NCI-H526 (cell line): ENCODE measurements at regions not wholly inside any gene's neighbourhood (a gene's known extent, or its start where the extent isn't known, plus 50 kb on each side); places are given as distances from the start of the nearest gene placed in this dataset.
A peak's percentile ranks its signal among the peaks of the same experiment; 100 is the strongest.

Source experiments
- DNase-seq, 2 experiments: peaks; one replicate each; lab custom pipeline; 2025; lab: John Stamatoyannopoulos, UW

DNA sequence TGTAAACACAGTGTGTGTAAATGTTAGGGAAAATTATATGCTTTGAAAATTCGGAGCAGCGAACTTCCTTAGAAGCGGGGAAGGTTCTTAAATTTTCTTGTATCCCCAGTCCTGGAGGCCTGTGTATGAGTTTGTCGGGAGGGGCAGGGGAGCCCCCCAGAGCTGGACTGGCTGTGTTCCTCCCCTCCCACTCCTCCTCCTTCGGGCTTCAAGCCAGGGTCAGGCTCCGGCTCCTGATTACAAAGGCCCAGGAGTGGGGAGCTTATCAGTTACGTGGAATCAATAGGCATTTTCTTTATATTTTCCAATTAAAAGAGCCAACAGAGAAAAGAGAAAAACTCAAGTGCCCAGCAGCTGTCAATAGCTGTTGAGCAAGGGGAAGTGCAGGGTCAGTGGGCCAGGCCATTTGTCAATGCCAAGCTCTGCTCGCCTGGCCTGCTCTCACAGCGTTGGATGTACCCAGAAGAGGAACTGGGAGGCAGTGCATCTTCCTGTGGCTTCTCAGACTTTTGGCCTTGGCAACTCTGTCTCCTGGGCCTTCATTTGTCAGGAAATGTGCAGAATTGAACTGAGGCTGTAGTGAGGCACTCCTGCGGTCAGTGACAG, 156.9 kb upstream of the PCBD1 start:
- DNase-seq, result no peak

DNA sequence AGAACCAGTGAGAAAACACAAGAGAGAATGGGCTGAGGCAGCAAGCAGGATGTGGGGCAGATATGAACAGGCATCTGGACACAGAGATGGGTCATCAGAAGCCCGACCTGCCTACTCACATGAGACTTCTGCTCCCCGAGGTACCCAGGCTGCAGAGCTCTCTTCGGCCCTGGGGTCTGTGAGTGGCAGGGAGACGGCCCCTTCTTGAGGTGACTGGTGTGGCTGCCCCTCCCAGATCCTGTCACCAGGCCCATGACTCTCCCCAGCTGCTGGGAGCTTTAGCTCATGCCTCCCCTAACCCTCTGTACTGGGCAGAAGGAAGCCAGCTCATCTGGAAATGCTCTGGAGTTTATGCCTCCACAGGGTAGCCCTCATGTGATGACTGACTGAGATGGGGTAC, 157.6 kb upstream of the PCBD1 start:
- no peak for DNase-seq

DNA sequence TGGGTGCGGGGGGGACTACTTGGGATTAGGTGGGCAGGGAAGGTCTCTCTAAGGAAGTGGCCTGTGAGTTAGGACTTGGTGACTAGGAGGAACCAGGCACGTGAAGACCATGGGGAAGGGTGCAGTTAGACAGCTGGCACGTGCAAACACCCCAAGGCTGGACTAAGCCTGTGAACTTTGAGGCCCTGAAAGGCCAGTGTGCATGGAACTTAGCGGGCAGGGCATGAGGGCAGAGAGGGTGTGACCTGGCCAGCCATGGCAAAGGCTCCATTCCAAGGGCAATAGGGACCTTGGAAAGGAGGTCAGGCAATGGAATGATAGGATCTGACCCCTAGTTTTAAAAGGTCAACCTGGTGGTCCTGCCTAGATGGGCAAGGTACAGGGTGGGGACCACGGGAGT, 158.4 kb upstream of the PCBD1 start:
- DNase-seq, result no peak

DNA sequence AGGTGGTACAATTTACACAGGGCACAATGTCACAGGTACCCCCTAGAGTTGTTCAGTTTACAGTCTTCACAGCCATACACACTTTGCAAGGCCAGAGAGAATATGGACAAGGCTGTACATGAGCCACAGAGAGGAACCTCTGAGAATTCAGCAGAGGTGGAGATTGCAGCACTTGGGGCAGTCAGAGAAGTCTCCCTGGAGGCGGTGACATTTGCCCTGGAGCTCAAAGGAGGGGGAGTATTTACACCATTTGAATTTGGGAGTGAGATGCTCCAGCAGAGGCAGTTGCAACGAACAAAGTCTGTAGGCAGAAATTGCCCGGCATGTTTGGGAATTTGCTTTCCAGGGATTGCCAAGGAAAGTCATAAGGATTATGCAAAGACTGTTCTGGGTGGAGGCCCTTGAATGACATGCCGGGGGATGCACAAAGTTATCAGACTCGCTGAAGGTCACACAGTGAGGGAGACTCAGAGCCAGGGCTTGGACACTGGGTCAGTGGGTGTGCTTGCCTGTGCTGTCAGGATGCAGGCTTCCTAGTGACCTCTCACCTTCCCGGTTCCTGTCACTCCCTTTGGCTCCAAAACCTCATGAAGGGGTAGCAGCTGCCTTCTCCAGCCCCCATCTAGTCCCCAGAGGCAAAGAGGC, 160.7 kb upstream of the PCBD1 start:
- DNase-seq, result no peak

DNA sequence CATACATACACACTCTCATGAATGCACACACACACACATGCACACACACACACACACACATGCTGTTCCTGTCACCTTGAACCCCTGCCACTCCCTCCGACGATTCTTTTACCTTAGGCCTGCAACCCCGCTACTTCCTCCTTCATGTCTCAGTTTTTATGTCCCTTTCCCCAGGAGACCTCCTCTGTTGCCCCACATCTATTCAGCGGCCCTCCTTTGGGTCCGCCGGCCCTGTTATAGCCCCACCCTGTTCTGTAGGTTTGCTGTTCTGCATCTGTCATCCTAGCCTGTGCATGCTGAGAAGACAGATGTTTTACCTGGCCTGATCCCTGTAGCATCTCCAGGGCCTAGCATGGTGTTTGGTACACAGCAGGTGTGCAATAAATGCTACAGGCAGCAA, 161.6 kb upstream of the PCBD1 start:
- no peak for DNase-seq

DNA sequence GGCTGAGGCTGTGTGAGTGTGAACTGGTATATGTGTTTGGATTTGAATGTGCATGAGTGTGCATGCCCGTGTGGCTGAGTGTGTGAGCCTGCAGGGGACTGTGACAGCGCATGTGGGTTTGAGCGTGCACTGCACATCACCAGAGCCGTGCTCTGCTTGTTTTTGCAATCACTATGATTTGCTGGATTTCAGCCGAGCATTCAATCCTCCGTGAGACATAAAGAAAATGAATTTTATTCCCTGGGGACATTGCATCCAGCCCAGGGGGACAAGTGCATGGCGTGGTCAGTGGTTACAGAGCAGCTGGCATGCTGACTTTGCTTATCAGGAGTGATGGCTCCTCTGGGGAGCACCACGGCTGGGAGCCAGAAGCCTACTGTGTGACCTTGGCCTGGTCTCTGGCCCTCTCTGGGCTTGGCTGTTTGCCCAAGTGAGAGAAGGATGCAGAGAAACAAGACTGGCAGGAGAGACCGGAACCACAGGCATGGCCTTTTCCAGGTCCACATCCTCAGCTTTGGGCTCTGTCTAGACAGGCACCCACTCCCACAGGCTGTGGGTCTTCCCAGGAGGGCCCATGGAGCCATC, 160.2 kb upstream of the UNC5B start:
- DNase-seq, result no peak

DNA sequence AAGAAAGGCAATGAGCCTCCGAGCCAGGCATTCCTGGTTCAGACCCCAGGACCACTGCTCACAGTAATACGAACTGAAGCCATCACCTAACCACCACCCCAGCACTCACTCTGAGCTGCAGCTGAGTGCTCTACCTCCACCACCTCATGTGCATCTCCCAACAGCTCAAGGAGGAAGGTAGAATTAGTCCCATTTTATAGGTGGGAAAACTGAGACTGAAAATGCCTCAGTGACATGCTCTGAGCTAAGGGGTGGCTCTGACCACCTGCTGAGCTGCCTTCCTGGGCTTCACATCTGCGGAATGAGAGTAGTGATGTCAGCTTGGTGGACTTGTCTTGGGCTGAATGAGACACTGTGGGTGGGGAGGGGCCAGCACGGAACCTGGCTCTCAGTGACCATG, 159.7 kb upstream of the UNC5B start:
- DNase-seq, result no peak

DNA sequence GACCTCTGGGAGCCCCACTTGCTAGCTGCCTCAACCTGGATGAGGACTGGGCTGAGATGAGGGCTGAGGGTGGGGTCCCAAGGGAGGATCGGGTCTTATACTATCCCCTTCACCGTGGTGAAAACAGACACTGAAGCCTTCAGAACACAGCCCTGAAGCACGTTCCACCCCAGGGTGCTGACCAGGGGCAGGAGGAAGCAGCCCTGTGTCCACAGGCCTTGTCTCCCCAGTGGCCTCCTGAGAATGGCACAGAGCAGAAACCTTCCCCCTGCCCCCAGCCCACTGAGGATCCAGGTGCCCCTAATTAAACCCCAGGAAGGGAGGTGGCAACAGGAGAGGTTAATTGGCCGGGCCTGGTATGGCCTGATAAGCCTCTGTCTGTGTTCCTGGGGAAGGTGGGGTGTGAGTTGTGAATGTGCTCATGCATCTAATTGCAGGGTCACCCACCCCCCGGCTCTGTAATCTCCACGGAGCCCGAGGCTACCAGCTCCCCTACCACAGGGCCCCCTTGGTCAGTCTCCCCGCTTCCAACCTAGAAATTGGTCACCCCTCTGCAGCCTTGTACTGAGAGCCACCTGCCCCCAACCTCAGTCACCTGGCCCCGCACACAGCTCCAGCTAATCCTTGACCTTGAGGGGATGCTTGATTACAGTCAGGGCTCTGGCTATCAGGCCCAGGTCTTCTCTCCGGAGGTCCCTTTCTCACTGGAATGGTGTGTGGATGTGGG, 159.0 kb upstream of the UNC5B start:
- DNase-seq, result no peak

DNA sequence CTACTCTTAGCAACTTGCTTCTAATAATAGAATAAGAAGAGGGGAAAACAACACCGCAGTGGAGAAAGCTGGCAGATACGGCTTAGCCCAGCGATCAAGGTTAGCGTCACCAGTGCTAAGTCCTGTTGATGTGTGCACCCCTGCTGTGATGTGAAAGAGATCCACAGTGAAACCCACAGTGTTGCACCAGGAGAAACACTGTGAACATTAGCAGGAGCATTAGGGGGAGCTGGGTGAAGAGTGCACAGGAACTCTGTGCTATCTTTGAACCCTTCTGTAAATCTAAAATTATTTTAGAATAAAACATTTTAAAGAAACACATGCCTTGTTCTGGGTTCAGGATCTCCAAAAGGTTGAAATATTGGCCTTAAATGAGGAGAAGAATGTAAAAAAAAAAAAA, 154.1 kb upstream of the UNC5B start:
- no peak for DNase-seq

DNA sequence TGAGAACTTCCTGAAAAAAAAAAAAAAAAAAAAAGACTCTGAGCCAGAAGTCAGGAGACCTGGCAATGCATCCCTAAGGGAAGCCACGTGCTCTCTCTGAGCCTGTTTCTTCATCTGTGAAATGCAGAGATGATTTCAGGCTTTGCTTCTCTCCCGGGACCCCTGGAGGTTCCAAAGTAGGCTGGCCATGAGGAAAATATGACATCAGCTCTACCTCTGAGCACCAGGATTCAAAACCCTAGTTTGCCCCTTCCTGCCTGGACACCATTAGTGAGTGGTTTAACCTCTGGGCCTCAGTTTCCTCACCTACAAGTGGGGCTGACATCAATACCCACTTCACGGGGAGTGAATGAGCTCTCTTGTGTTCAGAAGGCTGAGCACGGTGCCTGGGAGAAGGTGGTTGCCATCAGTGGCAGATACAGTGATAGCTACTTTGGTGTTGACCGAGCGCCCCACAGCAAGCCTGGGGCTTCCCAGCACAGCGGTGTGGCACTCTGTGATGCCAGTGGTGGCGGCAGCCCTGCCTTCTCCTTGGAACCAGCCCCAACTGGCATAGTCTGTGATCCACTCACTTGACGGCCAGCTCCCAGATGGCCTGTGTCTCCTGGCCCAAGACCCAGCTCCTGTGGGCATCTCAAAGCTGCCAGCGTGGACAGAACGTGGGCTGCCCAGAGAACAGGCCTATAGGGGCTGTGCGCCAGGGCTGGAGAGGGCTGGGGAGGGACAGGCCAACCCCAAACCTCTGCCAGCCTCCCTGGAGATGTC, 153.1 kb upstream of the UNC5B start:
- DNase-seq, result no peak

DNA sequence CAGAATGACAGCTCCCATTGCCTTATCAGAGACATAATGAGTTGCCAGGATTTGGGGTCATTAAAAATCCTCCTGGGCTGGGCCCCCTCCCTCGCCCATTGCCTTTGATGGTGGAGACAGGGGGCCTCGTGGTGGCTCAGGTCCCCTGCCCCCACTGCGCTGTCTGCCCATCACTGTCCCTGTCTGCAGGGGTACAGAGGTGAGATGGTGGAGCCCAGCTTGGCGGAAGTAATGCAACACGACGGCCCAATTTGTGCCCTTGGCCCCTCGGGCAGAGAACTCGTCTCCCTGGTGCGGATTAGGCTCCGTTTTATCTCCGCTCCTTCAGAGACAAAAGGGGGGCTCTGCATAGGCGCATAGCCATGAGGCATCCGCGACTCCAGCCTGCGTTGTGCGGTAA, 152.4 kb upstream of the UNC5B start:
- DNase-seq, result no peak

DNA sequence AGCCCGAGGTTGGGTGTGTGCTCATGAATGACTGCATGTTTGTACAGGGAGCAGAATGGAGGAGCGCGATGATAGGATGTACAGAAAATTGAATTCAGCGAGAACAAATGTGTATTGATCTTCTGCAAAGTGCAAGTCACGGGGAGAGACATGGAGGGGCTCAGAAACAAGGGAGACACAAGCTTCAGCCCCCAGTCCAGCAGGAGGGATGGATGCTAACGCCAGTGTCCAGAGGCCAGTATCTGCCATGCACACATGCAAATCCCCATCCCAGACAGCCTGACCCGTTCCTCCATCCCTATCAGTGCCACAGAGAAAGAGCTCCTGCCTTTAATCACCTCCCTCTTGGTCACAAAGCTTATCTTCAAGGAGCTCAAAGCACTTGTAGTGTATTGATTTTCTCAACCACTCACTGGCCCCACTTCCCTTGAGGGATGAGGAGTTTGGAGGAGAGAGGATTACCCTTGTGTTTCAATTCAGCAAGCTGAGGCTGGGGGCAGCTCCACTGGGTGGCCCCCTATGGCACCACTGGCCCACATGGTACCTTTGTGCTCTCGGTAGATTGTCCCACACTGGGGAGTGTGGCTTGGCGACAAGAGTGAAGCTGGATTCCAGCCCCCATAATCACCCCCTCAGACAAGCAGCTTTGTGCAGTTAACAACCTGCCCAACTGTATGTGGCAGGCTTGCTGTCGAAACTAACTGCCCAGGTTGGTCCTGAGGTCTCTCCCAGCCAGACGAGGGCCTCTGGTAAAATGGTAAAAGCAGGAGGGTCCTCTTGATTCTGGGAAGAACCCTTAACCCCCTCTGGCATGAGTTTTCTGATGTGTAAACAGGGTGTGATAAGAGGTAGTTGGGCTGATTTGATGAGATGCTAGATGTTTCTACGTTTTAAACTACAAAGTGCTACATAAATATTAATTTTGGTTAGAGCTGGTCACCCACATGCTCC, 151.6 kb upstream of the UNC5B start:
- DNase-seq, result no peak

DNA sequence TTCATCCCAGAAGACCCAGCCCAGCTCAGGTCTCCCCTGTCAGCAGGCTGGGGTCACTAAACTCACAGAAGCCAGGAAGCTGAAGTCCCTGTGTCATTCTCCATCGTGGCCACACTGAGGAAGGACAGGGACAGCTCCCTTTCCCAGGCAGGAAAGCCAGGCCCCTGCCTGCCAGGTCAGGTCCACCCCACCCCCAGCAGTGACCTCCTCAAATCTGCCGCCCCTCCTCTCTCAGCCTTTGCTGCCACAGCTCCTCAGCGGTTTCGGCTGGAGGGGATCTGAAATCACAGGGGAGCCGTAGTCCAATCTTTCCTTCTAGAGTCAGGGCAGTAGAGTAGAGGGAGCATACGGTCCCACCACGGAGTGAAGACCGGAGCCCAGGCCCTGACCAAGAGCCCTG, 150.9 kb upstream of the UNC5B start:
- no peak for DNase-seq

DNA sequence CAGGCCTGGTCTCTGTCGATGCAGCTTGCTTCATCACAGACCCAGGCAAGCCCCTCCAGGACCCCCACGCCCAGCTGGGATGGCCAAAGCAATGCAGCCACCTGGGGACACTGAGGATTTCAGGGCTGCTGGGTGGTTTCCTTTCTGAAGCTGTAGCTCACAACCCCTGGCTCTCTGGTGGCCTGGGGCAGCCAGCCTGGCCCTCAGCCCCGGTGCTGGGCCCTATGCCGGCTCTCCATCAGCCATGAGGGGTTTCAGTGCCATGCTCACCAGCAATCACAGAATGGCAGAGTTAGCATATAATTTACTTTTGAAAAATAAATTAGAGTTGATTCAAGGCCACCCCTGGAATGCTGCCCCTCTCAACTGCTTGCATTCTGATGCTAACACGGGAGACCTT, 150.2 kb upstream of the UNC5B start:
- DNase-seq, result no peak

DNA sequence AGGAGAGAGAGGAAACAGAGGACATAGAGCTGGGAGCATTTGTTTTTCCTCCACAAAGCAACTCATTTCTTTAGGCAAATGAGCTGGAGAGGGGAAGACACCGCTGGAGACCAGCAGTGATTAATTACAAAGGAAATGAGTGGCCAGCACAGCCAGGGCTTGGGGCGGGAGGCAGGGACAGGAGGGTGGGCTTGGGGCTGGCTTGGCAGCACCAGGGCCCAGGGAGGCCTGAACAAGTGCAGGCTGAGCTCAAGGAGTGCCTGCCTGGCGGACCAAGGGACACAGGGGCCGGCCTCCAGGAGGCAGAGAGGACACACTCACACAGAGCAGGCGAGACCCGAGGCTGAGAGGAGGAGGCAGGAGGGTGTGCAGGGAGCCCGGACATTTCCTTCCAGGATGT, 149.0 kb upstream of the UNC5B start:
- DNase-seq, result peak; percentile 54 to 77

DNA sequence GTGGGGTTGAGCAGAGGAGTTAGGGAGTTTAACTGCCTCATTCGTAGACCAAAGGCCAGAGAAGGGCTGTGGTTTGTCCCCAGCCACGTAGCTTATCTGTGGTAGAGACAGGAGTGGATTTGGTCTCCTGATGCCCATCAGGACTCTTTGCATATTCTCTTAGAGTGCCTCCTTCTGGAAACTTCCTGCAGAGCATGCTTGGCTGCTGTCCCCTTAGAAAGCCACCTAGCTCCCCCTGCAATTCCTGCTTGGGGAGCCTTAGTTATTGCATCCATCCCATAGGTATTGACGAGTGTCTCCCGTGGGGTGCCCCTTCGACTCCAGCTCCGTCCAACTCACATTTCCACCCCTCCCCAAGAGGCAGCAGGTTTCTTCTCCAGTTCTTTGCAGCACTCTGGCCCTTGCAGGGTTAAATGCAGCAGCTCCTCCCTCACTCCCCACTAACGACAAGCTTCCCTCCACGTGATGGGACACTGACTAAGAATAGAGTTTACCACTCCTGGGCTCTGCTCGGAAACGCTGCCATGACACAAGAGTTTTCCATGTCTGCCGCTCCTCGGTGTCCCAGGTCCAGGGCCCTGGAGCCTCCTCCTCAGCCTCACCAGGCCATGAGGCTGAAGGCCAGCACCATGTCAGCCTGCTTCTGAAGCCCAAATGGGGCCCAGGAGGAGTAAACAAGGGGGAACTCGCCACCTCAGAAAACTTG, 147.8 kb upstream of the UNC5B start:
- DNase-seq, result peak in 1 of 2 experiments; percentile 6

DNA sequence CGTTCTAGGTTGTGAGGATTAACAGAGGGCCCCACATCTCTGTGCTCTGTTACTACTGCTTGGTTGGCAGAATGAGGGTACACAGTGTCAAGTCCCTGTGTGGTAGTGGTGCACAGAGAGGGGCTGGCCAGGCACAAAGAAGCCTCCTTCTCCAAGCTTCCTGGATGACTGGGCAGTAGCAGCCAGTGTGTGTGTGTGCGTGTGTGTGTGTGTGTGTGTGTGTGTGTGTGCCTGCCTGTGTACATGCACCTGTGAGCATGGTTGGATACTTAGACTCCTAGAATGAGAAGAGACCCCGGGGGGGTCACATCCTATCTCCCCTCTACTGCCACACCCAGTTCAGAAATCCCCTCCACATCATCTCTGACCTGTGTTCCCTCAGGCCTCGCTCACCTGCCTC, 146.7 kb upstream of the UNC5B start:
- DNase-seq, result no peak

DNA sequence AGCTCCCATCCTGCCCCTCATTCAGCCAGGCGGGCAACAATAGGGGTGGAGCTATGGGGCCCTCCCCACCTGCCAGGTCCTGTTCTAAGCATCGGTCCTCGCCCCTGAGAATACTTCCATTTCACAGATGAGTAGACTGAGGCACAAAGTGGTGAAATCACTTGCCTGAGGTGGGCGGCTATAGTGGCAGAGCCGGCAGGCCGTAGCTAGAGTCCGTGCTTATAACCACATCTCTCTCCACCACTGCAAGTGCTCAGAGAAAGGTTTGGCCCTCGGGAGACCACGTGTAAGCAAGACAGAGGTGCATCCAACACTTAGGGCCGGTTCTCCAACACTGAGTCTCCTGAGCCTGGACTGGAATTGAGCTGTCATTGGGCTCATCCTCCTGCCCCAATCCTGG, 145.8 kb upstream of the UNC5B start:
- no peak for DNase-seq

DNA sequence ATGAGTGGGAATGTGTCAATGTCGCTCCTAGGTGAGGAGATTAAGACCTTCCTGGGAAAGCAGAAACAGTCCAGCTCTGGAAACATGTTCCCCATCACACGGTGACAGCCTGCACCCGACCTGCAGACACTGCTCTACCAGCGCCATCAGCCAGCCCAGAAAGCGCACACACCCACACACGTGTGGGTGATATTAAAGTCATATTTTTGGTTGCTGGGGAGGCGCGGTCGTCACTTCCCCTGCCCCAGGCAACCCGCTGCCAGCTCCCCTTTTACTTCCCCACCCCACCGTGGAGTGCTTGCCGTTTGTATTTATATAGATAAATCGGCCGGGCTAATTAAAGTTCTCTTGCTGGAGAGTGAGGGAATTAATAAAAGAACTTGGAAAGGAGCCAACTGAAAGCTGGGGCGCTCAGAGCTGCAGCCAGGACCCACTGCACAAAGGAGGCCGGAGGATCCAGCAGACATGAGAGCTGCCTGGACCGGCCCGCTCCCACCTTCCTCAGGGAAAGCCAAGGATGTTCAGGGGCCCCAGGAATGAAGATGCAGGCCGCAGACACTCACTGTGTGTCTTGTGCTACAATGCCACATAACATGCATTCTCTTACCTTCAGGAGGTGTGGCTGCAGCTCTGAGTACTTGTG, 145.2 kb upstream of the UNC5B start:
- no peak for DNase-seq

DNA sequence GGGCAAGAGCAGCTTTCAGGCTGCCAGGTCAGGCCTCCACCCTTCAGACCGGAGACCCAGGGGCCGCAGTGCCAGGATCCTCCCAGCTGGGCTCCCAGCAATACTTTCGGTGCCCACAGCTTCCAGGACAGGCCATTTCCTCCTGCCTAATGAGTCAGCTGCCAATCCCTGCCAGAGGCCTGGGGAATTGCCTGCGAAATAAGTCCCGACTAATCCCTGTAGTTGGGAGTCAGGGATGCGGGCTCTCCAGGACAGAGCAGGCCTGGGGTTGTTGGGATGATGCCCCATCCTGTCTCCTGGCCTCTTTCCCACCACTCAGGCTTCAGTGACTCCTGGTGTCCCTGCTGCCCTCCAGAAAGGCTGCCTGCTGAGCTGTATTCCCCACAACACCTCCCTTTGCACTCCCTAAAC, 143.5 kb upstream of the UNC5B start:
- no peak for DNase-seq
